ENCODE measurements at regions not wholly inside any gene's neighbourhood (a gene's known extent, or its start where the extent isn't known, plus 50 kb on each side); places are given as distances from the start of the nearest gene placed in this dataset.

- ChIA-PET CTCF (interaction anchor here (0.8 kb wide), 1 partner anchor 686 kb away, joined by 5 read pairs; no protein-coding TSS in a partner anchor), POLR2A (no interaction called here)
- H3K4me3 ChIP-seq (ENCODE audit: low read depth in 2 of 2, low read length in 1 of 2) = no peak overlapping the region
- no peak overlapping the region for H2AFZ ChIP-seq (ENCODE audit: low read depth)
- no peaks in the 10 kb centered on the region for H3K27me3 ChIP-seq (ENCODE audit: insufficient read depth)
- 23% methylated on average over 2 of the region's 2 CpGs for WGBS (ENCODE audit: low lambda C conversion rate)
- H3K9me2 ChIP-seq = no peaks in the 10 kb centered on the region
- no peak for TF ChIP-seq MAX (IDR thresholded peaks at IDR 0.05; ENCODE audit: low read depth)
- no peak for TF ChIP-seq TAF1 (IDR thresholded peaks at IDR 0.05; ENCODE audit: borderline replicate concordance, low read depth, low read length)
- no peak for TF ChIP-seq SMC3 (IDR thresholded peaks at IDR 0.05; ENCODE audit: low read depth, low read length)
- TF ChIP-seq CHD2 (IDR thresholded peaks at IDR 0.05; ENCODE audit: low read length, partially characterized antibody) = no peak
- no peak for TF ChIP-seq ELF1 (IDR thresholded peaks at IDR 0.05)
- no peak for TF ChIP-seq SIN3A (IDR thresholded peaks at IDR 0.05; ENCODE audit: borderline replicate concordance, low read depth, low read length)
- TF ChIP-seq MXI1 (IDR thresholded peaks at IDR 0.05; ENCODE audit: low read depth, low read length) = no peak
- no peak for TF ChIP-seq EP300 (IDR thresholded peaks at IDR 0.05; ENCODE audit: borderline replicate concordance in 1 of 2, low read depth in 1 of 2, low read length in 1 of 2)
- TF ChIP-seq EZH2phosphoT487 (IDR thresholded peaks at IDR 0.05; ENCODE audit: borderline replicate concordance, low read depth) = no peak
- no peak for TF ChIP-seq GABPA (IDR thresholded peaks at IDR 0.05; ENCODE audit: low read depth)
- no peak for TF ChIP-seq YY1 (IDR thresholded peaks at IDR 0.05; ENCODE audit: low read depth)
- no peak for TF ChIP-seq RAD21 (IDR thresholded peaks at IDR 0.05; ENCODE audit: low read length)
- TF ChIP-seq TCF12 (IDR thresholded peaks at IDR 0.05) = no peak
- TF ChIP-seq, protein P1, sequence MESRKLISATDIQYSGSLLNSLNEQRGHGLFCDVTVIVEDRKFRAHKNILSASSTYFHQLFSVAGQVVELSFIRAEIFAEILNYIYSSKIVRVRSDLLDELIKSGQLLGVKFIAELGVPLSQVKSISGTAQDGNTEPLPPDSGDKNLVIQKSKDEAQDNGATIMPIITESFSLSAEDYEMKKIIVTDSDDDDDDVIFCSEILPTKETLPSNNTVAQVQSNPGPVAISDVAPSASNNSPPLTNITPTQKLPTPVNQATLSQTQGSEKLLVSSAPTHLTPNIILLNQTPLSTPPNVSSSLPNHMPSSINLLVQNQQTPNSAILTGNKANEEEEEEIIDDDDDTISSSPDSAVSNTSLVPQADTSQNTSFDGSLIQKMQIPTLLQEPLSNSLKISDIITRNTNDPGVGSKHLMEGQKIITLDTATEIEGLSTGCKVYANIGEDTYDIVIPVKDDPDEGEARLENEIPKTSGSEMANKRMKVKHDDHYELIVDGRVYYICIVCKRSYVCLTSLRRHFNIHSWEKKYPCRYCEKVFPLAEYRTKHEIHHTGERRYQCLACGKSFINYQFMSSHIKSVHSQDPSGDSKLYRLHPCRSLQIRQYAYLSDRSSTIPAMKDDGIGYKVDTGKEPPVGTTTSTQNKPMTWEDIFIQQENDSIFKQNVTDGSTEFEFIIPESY (IDR thresholded peaks at IDR 0.05; ENCODE audit: borderline replicate concordance, low read depth) = no peak
- H4K20me1 ChIP-seq (ENCODE audit: insufficient read depth) = no peaks in the 10 kb centered on the region
- no peak overlapping the region for H3K4me2 ChIP-seq
- no peaks in the 10 kb centered on the region for H3F3A ChIP-seq (replicated peaks; ENCODE audit: insufficient read depth)
- H3K27ac ChIP-seq (ENCODE audit: low read depth in 2 of 2, low read length in 1 of 2) = no peak overlapping the region
- DNase-seq = no peak
- H3K9ac ChIP-seq = no peak overlapping the region
- H3K36me3 ChIP-seq (replicated peaks in 1 of 2; ENCODE audit: control insufficient read depth in 1 of 2, insufficient read depth in 2 of 2, low read length in 1 of 2) = no peaks in the 10 kb centered on the region
- no peaks in the 10 kb centered on the region; a peak in 1 of 4 replicates for H3K4me1 ChIP-seq (ENCODE audit: control insufficient read depth in 1 of 2, insufficient read depth in 2 of 2, low read depth in 1 of 2, low read length in 1 of 2)
- 0 out of 2 replicates have a peak, but pooled peaks cover 5% of the 10 kb centered on the region for H3K9me3 ChIP-seq
- H3K79me2 ChIP-seq (ENCODE audit: insufficient read depth) = no peaks in the 10 kb centered on the region
Observed at GRCh38 chr2:104163611-104164130, 690.2 kb upstream of the POU3F3 start.

DNA sequence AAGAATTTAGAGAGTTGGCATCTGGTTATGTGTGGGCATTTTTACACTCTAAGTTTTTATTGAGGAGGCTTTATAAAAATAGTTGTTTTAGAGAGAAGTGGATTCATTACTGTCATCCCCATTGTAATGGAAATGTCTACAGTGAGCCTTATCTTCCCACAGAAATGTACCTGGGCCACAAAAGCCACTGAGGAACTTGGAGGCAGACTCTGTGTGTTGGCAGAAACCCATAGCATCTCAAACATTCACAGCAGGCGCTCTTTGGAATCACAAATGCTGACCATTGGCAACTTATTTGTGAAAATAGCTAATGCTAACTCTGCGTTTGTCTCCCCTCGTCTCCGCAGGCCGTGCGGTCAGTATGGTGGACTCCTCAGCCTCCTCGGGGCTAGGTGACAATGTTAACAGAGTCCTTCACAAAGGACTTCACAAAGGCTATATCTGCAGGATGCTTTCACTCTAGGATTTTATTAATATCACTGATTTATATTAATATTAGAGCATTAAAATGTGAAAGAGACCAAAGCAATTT is 689.1 kb upstream of the POU3F3 start:
- Histone ChIP-seq H4K20me1 (ENCODE audit: insufficient read depth) (no peaks in the 10 kb centered on the region), H3K27me3 (ENCODE audit: insufficient read depth) (no peaks in the 10 kb centered on the region), H3K4me2 (no peak overlapping the region), H3K4me1 (ENCODE audit: control insufficient read depth in 1 of 2, insufficient read depth in 2 of 2, low read depth in 1 of 2, low read length in 1 of 2) (no peaks in the 10 kb centered on the region; a peak in 1 of 4 replicates), H3K9me2 (no peaks in the 10 kb centered on the region), H3K4me3 (ENCODE audit: low read depth in 2 of 2, low read length in 1 of 2) (no peak overlapping the region), H3K79me2 (ENCODE audit: insufficient read depth) (no peaks in the 10 kb centered on the region), H3K9ac (no peak overlapping the region), H3F3A (replicated peaks; ENCODE audit: insufficient read depth) (no peaks in the 10 kb centered on the region), H3K27ac (ENCODE audit: low read depth in 2 of 2, low read length in 1 of 2) (no peak overlapping the region), H3K36me3 (replicated peaks in 1 of 2; ENCODE audit: control insufficient read depth in 1 of 2, insufficient read depth in 2 of 2, low read length in 1 of 2) (no peaks in the 10 kb centered on the region), H3K9me3 (0 out of 2 replicates have a peak, but pooled peaks cover 5% of the 10 kb centered on the region), H2AFZ (ENCODE audit: low read depth) (no peak overlapping the region)
- ChIA-PET CTCF (no interaction called here), POLR2A (no interaction called here)
- no peak for DNase-seq
- 55% methylated on average over 7 of the region's 7 CpGs for WGBS (ENCODE audit: low lambda C conversion rate)
- TF ChIP-seq FOSL2 (IDR thresholded peaks at IDR 0.05; ENCODE audit: borderline replicate concordance, low read depth) (no peak), TCF12 (IDR thresholded peaks at IDR 0.05) (no peak), RCOR1 (IDR thresholded peaks at IDR 0.05; ENCODE audit: low read length) (no peak), EP300 (IDR thresholded peaks at IDR 0.05; ENCODE audit: borderline replicate concordance in 1 of 2, low read depth in 1 of 2, low read length in 1 of 2) (no peak), MXI1 (IDR thresholded peaks at IDR 0.05; ENCODE audit: low read depth, low read length) (no peak), RXRA (IDR thresholded peaks at IDR 0.05; ENCODE audit: borderline replicate concordance, low read depth) (no peak), FOXJ3 (CRISPR knock-in tag; IDR thresholded peaks at IDR 0.05) (no peak), NFIC (IDR thresholded peaks at IDR 0.05; ENCODE audit: borderline replicate concordance) (no peak), GABPA (IDR thresholded peaks at IDR 0.05; ENCODE audit: low read depth) (no peak)
- TF ChIP-seq, protein P2, sequence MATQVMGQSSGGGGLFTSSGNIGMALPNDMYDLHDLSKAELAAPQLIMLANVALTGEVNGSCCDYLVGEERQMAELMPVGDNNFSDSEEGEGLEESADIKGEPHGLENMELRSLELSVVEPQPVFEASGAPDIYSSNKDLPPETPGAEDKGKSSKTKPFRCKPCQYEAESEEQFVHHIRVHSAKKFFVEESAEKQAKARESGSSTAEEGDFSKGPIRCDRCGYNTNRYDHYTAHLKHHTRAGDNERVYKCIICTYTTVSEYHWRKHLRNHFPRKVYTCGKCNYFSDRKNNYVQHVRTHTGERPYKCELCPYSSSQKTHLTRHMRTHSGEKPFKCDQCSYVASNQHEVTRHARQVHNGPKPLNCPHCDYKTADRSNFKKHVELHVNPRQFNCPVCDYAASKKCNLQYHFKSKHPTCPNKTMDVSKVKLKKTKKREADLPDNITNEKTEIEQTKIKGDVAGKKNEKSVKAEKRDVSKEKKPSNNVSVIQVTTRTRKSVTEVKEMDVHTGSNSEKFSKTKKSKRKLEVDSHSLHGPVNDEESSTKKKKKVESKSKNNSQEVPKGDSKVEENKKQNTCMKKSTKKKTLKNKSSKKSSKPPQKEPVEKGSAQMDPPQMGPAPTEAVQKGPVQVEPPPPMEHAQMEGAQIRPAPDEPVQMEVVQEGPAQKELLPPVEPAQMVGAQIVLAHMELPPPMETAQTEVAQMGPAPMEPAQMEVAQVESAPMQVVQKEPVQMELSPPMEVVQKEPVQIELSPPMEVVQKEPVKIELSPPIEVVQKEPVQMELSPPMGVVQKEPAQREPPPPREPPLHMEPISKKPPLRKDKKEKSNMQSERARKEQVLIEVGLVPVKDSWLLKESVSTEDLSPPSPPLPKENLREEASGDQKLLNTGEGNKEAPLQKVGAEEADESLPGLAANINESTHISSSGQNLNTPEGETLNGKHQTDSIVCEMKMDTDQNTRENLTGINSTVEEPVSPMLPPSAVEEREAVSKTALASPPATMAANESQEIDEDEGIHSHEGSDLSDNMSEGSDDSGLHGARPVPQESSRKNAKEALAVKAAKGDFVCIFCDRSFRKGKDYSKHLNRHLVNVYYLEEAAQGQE (IDR thresholded peaks at IDR 0.05; ENCODE audit: low read depth, low read length) = no peak
- TF ChIP-seq, protein P1 (IDR thresholded peaks at IDR 0.05; ENCODE audit: borderline replicate concordance, low read depth) = no peak
